Erythroblast (primary cell): ENCODE measurements at regions not wholly inside any gene's neighbourhood (a gene's known extent, or its start where the extent isn't known, plus 50 kb on each side); places are given as distances from the start of the nearest gene placed in this dataset.

Experiments
- GATA1 ChIP-seq: IDR thresholded peaks from 2 replicates; pipeline ENCODE4 v1.6.1; 2011; ENCODE audit warnings: low read depth, mild to moderate bottlenecking, control low read depth, low read length, moderate library complexity
- POLR2A ChIP-seq: IDR thresholded peaks from 2 replicates; pipeline ENCODE4 v1.6.1; 2011; ENCODE audit warnings: mild to moderate bottlenecking, low read length

DNA sequence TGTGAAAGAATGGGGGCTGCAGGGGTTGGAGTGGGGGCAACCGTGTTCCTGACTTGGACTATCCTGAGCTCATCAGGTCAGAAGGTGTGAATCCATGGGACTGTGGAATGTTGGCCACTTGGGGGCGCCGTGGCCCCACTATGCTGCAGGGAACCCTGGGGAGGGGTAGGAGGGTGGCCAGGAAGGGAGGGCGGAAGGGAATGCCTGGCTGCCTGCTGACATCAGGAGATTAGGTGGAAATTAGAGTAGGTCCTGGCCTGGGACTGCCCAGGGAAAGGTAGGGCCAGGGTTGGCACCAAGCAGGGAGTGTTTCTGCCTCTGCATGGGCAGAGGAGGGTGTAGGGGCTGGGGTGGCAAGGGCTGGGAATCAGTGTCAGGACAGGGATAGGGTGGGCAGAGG is 65.8 kb upstream of the PRSS58 start:
- TF ChIP-seq POLR2A (no peak), GATA1 (no peak)
